ENCODE measurements at regions not wholly inside any gene's neighbourhood (a gene's known extent, or its start where the extent isn't known, plus 50 kb on each side); places are given as distances from the start of the nearest gene placed in this dataset.

DNA sequence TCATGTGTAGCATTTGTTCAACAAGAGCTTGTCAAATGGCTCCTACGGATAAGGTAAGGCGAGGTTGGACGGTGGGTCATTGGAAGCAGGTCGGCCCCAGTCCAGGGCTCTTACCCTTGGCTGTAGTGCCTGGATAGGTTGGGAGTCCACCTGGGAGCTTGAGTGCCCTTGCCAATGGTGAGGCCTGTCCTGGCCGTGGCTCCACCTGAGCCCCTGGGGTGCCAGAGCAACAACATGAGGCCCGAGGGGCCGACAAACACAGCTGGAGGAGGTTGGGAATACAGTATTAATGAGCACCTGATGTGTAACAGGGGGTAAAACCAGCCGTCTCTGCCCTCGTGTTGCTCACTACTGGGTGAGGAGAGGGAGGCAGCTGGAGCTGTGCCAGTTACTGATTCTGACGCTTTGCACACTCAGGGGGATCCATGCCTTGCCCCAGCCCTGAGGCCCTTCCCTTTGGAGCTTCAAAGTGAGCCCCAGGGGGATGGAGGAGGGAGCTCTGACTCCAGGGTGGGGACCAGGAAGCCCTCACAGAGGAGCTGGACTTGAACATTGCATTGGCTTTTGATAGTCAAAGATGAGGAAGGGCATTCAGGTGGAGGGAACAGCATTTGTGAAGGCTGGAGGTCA is 87.2 kb downstream of the RHOB start:
- no peak for TF ChIP-seq EZH2 (IDR thresholded peaks at IDR 0.05; ENCODE audit: low read length, unreplicated experiment)
- TF ChIP-seq CTCF (conservative IDR thresholded peaks at IDR 0.05; ENCODE audit: low read depth, low read length) = no peak

All from PC-3 (cell line).